GM21390 (cell line): ENCODE measurements at regions not wholly inside any gene's neighbourhood (a gene's known extent, or its start where the extent isn't known, plus 50 kb on each side); places are given as distances from the start of the nearest gene placed in this dataset.
A peak's percentile ranks its signal among the peaks of the same experiment; 100 is the strongest.

Source experiments
- ATAC-seq: cut with Tn5 transposase; IDR thresholded peaks from one replicate; pipeline ENCODE4 v1.9.1; 2021; ENCODE audit not compliant: unreplicated experiment

- ATAC-seq, result no peak
Measured at GRCh38 chr3:41076399-41076798, 122.9 kb upstream of the CTNNB1 start.

GRCh38 chr3:41080141-41080540 is 119.2 kb upstream of the CTNNB1 start:
- no peak for ATAC-seq

DNA sequence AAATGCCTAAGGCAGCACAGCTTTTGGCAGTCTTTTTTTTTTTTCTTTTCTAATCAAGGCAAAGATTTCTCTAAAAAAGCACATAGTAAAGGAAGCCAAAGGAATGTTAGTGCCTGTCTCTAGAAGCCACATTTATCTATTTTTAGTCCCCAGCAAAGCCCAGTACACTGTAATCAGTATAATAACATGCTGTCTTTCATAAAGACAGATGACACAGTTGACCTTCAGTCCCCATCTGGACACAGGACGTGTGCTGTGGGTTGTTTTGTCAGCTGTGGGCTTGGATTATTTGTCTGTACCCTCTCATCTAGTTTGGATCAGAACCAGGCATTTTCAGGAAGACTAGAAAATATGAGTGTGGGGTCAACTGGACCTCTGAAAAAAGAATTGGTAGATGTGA is 110.4 kb upstream of the CTNNB1 start:
- no peak for ATAC-seq

- no peak for ATAC-seq
Measured at GRCh38 chr3:41089566-41089965, 109.7 kb upstream of the CTNNB1 start.

DNA sequence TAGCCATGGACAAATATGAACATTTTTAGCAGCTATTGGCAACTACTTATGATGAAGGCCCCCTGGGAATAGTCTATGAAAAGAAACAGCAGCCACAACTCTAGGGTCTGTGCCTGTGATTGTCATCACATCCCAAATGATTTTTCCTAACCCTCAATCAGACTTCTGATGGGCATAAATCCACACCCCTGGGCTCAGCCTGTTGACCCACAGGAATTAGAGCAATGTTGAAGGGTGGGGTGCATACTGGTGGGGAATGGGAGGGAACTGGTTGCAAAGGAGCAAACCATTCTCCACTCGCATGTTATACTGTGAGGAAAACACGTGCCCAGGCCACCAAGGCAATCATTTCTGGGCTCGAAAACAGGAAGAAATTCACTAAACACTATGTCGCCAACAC is 106.5 kb upstream of the CTNNB1 start:
- no peak for ATAC-seq

DNA sequence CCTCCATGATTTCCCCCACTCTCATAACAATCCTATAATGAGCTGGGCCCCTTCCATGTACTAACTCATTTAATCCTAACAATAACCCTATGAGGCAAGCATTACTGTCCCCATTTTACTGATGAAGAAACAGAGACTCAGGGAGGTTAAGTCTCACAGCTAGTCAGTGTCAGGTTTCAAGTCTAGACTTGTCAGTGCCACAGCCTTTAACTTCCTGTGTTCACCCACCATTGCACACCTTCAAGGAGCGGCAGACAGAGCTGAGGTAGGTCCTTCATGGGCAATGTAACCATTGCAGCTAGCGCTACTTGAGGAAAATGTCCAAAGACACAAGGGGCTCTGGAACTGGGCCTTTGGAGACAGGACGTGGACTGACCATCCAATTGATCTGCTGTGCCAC is 105.8 kb upstream of the CTNNB1 start:
- no peak for ATAC-seq

- no peak for ATAC-seq
Measured at GRCh38 chr3:41094351-41094750, 105.0 kb upstream of the CTNNB1 start.

DNA sequence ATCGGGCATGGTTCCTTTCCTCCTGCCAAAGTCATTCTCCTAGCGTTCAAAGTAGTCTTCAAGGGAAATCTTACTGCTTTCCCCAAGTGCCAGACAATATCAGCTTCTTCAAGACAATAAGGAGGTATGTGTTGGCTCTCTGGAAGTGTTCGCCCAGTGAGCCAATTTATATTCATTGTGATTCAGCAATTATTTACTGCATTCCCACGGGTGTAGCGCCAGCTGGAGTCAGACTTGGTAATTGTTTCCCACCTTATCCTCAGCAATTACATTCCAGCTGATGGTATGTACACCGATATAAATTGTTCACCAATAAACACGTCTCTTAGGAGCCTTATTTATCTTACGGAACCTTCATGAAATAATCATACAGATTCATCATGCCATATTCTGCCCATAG is 103.6 kb upstream of the CTNNB1 start:
- no peak for ATAC-seq

GRCh38 chr3:41097896-41098496 is 101.3 kb upstream of the CTNNB1 start:
- no peak for ATAC-seq

- no peak for ATAC-seq
Measured at GRCh38 chr3:41101231-41101630, 98.1 kb upstream of the CTNNB1 start.

DNA sequence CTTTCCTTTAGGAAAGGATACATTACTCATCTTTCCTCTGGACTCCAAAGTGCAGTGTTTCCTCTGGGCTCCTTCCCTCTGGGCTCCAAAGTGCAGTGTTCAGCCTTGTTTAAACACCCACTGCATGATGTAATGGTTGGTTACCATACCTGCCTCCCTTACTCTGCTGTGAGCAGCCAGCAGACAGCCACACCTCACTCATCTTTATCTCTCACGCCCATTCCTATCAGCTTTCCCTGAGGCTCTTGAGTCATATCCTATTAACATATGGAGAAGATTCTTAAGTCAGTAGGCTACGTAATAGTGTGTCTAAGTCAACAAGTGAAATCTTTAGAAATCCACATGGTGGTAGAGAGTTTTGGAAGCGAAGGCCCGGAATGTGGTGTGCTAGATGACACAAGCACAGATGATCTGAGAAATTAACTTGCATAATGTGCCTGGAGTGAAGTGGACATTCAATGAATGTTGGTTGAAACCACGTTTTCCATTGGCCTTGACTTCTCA is 97.2 kb upstream of the CTNNB1 start:
- ATAC-seq, result no peak

GRCh38 chr3:41102750-41103149 is 96.6 kb upstream of the CTNNB1 start:
- no peak for ATAC-seq

- ATAC-seq, result no peak
Measured at GRCh38 chr3:41103200-41103599, 96.1 kb upstream of the CTNNB1 start.

DNA sequence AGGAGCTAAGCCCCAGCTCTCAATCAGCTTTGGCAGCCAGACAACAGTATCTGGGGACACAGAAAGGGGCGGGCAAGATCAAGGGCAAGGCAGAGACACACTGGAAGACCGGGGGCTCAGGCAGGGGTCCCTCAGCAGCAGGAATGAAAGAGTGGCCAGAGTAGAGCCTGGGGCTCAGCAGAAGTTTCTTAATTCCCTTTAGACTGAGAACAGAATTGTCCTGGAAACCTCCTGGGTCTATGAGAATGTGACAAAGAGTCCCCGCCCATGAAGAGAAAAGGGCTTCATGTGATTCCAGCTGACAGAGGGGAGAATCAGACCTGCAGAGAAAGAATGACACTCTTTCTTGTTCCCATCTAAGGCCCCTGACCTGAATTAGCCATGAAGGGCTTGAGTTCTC is 95.2 kb upstream of the CTNNB1 start:
- no peak for ATAC-seq

GRCh38 chr3:41106691-41107090 is 92.6 kb upstream of the CTNNB1 start:
- ATAC-seq, result no peak

DNA sequence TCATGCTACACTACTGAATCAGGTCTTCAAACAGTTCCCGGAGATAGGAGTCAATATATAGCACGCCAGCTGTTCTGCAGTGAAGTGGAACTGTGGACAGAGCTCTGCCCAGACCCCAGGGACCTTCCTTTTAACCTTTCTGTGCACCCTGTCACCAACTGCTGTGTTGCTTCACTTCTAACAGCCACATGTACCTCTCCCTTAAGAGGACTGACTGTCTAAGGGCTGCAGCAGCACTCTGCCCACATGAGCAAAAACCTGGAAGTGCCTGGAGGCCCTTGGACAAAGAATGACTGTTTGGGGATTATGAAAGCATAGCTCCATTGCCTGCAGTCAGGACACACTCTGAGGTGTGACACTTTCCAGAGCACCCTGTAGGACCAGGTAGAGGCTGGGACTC is 88.3 kb upstream of the CTNNB1 start:
- ATAC-seq, result no peak

GRCh38 chr3:41112466-41112865 is 86.8 kb upstream of the CTNNB1 start:
- ATAC-seq, result no peak

- no peak for ATAC-seq
Measured at GRCh38 chr3:41115069-41115468, 84.2 kb upstream of the CTNNB1 start.

GRCh38 chr3:41116851-41117250 is 82.5 kb upstream of the CTNNB1 start:
- ATAC-seq, result no peak

DNA sequence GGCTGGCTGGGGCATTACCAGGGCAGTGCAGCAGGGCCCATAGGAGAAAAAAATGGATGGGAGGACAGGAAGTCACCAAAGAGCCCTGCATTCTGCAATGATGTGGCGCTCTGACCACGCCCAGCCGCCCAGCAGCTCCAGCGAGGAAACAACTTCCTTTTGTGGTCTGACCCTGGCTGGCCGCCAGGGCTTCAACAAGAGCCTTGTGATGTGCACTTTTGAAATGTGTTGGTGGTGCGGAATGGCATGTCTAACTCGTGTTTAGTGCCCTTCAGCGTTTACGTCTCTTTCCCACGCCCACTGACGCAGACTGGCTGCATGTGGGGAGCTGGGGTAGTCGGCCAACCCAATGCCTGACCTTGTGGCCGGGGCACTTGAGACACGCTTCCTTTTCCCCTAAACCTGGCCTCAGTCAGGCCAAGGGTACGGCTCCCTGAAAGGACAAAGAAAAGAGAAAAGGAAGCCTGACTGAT is 81.9 kb upstream of the CTNNB1 start:
- peak; percentile 95 for ATAC-seq

DNA sequence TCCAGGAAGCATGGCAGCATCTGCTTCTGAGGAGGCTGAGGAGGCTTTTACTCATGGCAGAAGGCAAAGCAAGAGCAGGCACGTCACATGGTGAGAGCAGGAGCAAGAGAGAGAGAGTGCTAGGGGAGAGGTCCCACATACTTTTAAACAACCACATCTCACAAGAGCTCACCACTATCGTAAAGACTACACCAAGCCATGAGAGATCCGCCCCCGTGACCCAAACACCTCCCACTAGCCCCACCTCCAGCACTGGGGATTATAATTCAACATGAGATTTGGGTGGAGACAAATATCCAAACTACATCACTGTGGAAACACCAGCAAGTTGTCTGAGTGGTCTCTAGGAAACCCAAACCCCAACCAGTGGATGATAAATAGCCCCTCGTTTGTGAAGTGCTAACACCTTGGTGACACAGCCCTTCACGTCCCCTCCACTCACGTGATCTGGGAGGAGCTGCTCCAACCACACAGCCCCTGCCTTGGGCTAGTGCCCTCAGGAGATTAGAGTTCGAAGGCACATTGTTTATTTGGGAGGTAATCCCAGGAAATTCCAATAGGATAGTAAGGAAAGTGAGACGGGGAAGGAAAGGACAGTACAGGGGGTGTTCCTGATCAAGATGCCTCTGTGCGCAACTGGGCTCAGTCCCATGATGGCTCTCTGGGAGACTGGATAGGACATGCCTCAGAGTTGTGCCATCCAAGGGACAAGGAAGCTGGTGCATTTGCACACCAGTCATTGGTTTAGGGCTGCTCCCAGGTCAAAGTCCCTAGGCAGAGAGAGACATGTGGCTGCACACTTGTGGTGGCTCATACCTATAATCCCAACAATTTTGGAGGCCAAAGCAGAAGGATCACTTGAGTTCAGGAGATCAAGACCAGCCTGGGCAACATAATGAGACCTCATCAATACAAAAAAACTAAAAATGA is 80.6 kb upstream of the CTNNB1 start:
- no peak for ATAC-seq

- ATAC-seq, result no peak
Measured at GRCh38 chr3:41120460-41120859, 78.8 kb upstream of the CTNNB1 start.
